Activated CD8-positive, alpha-beta memory T cell treated with anti-CD3 and anti-CD28 coated beads for 48 hours (primary cell): ENCODE measurements at regions not wholly inside any gene's neighbourhood (a gene's known extent, or its start where the extent isn't known, plus 50 kb on each side); places are given as distances from the start of the nearest gene placed in this dataset.

Source experiments
- DNase-seq, 3 experiments: peaks; one replicate each; pipeline ENCODE4 v3.0.0-alpha.2; 2020; ENCODE audit warnings: low read depth in 2 of 3, low spot score in 2 of 3

DNA sequence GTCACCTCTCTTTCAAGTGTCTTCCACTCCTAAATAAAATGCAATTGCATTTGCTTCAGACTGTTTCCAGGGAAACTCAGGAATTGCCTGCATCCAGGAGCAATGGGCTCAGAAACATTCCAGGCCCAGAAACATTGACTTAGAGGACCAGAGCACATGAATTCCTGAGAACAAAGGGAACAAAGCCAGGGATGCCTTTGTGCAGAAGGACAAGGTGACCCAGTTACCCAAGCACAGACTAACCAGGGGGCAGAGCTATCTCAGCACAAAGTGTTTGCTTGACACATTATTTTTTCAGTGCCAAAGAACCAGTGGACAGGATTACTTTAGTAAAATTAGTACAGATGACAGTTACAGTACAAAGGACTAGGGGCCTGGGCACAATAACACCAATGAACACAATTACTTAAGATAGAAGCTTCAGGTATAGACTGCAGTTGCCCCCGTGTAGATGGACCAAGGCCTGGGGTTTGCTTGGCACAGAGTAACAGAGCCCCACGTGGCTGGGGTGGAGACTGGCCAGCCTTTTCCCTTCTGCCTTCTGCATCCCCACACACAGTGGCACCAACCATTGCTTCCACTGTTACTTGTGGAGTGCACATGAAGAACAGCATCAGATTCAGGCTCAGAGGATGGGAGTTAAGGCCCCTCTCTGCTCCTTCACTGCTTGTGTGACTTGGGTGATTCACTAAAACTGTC, 500.8 kb downstream of the INSC start:
- DNase-seq, result no peak

DNA sequence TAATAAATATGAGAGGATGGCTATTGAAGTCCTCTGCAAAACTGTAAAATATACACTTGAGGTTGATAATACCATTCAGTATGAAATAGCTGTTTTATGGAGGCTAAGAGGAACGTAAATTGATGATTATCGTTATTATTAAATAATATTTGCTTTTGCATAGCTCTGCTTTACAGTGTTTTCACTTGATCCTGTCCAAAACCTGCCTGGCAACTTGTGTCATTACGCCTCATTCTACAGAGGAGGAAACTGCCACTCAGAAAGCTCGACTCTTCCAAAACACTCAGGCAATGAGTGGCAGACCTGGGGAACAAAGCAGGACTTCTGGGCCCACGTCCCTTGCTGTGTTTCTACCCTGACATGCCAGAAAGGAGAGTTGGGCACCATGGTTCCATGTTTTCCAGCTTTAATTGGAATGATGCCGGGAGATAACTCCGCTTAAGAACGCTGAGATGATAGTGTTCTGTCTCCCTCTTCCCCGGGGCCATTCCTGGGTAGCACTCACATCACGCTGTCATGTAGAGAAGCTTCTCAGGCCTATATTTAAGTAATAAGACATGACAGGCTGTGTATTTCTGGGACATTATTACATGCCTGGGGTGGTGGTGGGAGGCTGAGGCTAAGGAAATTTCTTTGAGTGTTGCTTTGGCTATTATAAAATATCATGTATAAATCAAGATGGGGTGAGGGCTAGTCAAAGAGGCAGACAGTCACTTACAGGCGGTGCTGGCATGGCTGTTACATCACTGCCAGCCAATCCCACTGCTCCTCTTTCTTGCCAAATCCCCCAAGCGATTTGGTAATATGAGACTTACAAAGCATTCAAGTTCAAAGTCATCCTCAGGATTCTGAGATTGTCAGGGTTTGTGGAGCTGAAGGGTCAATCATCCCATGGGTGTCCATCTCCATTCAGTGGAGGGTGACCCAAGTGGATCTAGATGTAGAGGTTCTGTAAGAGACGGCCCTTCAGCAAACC, 501.7 kb downstream of the INSC start:
- no peak for DNase-seq

DNA sequence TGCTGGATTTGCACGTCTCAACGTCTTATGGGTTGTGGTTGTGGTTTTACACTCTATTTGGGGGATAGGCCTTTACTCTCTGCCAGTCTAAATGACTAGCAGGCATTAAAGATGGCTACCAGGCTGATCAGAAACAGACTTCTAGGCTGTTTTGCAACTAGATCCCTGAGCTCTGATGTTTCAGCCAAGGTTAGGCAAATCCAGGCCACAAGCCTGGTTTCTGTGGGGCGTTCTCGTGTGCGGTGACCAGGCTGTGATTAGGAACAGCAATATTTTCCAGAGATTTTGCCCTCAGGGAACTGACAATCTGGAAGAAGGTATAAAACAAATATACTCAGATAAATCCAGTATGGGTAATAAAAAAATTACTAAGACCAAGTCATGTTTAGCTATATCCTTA, 502.4 kb downstream of the INSC start:
- no peak for DNase-seq

DNA sequence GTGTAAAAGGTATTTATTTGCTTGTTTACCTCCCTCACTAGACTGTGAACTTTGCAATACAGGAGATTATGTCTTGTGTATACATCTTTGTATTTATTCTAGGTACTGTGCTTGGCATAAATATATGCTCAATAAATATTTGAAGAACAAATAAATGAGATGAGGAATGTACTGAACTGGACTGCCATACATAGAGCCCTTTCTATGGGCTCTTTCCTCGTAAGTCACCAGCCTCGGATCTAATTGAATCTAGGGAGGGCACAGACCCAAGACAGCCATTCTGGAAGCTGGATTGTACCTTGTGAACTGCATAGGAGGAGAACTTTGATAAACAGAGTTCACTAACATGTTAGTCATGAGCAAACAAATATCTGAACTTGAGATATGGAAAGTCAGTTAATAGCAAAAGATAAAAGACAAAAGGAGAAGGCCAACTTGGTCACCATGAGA, 503.9 kb downstream of the INSC start:
- no peak for DNase-seq

DNA sequence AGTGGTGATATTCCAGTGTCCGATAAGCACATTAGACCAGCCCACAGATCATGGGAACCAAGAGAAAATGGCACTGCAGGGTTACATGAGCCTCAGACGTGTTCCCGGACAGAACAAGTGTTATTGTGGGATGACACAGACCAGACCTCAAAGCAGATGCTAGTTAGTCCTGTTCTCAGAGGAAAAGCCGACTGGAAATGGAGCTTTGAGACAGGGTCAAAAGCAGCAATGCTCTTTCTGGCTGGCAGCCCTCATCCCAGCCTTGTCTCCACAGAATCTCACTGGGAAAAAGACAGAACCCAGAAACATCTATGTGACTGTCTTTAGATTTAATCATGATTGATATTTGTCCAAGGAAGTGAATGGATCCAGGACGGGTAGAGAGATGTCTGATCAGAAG, 506.8 kb downstream of the INSC start:
- DNase-seq, result no peak

DNA sequence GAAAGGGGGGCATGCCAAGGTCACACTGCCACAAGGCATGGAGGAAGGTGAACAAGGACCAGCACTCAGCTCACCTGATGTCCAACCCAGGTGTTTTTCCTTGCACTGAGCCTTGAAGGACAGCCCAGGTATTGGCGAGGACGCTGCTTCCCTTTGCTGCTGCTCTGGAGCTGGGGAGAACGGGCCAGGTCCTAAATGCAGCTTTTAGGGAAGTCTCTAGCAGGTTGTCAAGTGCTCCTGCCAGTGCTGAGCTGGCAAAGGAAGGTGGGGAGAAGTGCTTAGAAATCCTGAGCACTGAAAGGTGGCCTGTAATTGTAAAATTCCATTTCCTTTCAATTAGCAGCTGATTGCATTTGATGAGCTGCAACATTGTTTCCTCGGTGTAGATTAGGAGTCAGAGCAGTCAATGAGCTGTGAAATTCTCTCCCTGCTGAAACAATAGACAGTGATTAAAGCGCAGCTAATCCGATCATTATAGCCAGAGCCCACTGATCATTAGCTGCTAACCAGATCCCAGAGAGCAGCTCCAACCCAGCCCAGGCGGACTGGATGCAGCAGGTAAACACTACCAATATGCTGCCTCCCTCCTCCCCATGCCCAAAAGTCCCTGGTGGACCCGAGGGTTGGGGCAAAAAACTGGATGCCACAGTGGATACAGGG, 507.6 kb downstream of the INSC start:
- no peak for DNase-seq

DNA sequence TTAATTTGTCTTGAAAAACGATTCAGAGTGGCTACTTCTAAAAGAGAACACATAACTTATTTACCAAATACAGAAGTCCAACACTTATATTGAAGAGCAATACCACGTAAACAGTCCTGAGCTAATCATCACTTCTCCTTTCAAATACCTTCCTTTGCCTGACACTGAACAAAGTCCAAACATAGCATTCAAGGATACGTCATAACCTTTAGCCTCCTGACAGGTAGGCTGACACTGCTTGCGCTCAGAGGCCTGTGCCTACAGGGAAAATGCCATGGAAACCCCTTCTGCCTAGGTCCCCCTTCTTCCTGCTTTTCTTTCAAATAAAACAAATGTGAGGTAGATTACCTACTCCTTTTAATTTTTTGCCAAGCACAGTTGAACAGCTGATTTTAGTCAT, 510.0 kb downstream of the INSC start:
- no peak for DNase-seq

DNA sequence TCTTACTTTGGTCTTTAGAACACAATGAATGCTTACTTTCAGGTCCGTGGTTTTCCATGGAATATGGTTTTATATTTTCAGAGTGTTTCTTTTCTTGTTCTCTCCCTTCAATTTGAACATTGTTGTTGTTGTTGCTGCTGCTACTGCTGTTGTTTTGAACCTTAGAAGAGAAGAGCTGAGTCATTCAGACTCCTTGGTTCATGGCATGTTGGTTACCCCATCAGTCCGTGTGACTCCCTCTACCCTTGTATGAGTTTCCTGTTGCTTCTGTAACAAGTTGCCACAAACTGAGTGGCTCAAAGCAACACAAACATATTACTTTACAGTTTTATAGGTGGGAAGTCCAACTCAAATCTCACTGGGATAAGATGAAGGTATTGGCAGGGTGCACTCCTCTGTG, 511.0 kb downstream of the INSC start:
- no peak for DNase-seq

DNA sequence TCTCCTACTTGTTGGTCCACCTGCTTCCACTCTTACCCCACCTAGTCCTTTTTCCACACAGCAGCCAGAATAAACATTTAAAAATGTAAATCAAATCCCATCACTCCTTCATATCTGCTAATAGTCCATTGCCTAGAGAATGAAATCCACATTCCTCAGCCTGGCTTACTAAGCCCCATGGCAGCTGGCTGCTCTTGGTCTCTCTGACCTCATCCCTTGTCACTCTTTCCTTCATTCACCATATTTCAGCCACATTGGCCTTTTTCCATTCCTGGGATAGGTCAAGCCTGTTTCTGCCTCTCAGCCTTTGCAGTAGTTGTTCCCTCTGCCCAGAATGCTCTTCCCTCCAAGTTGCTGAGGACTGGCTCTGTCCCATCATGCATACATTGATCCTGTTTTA, 512.8 kb downstream of the INSC start:
- DNase-seq, result no peak

DNA sequence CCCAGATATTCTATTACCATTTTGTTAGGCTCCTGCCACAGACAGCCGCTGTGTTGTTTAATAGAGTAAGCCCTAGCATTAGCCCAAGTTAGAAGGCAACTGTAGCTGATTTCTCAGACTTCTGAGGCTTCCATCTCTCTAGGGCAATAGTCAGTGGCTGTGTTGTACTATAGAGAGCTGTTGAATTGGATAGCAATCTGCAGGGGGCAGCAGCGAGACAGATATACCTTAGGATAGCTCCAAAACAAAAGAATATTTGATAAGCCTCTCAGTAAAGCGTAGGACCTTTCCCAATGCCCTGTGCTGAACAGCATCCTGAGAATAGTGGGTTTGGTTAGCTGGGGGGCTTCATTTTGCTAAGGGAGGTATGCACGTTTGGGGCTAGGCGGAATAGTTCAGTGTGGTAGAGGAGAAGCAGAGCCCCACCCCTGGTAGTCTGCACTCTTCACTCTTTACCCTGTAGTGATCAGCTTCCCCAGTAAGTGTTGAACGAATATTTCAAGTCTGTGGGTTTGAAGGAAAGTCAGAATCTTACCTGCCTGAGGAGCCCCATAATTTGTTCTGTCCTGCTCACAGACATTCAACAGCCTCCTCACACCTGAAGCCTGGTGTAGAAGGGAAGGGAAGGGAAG, 515.1 kb downstream of the INSC start:
- DNase-seq, result no peak

DNA sequence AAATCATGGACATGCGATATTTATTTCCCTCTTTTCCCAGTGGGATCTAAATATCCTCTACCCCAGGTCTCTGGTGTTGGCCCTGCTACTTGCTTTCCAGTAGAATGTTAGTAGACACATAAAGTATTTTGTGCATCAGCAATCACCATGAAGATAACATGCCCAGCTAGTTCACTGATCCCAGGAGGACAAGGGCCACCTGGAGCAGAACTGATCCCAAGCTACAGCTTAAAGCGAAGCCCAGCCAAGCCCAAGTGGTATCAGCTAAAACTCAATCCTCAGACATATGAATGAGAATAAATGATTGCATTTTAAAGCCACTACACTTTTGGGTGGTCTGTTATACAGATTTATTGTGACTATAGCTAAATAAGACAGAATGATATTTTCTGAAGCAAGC, 516.2 kb downstream of the INSC start:
- no peak for DNase-seq

DNA sequence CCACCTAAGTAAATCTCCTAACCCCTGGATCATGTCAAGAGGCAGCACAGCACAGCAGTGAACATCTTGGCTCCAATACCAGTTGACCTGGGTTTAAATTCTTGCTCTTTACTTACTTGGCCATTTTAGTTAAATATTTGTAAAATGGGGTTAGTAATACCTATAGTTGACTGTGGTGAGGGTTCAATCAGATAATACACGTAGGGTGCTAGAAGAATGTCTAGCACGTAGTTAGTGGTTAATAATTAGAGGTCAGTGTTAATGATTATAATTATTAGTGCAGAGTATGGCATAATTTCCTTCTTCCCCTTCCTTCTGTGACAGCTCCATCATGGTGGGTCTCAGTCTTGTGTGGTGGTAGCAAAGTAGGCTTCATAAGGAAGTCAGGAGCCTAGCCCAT, 520.8 kb downstream of the INSC start:
- no peak for DNase-seq

DNA sequence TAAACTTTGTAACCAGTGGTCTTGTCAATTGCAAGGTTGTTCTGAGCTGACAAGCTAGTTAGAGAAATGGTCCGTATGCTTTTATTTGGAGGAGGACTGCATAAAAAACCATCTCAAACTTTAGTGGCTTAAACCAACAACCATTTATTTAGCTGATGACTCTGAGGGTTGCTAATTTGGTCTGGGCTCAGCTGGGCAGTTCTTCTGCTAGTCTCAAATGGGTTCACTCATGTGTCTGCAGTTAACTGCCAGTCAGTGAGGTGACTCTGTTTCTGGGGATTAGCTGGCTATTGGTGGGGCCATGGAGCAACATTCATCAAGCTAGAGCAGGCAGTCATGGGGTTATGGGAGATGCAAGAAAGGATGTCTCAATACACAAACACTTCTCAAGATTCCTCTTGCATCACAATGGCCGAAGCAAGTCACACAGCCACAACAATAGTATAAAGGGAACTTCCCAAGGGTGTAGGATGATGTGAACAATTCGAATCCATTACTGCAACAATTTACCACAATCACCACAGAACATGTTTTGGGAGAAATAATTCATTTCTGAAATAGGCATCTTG, 521.9 kb downstream of the INSC start:
- no peak for DNase-seq

DNA sequence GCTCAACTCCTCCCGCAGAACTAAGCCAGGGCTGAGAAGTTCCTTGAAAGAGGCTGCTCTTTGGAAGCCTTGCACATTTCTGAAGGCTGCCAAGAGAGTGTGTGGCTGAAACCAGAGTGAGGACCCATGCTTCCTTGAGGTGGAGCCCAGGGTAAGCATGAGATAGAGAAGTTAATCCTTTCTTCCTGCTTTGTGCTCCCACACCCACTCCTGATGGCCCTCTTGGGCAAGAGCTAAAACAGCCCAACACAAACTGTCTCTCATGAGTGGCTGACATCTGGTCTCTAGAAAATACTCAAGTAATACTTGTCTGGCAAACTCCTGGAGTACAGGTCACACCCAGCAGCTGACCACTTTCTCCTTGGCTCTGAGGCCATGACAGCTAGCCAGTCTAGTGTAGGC, 523.7 kb downstream of the INSC start:
- DNase-seq, result no peak

DNA sequence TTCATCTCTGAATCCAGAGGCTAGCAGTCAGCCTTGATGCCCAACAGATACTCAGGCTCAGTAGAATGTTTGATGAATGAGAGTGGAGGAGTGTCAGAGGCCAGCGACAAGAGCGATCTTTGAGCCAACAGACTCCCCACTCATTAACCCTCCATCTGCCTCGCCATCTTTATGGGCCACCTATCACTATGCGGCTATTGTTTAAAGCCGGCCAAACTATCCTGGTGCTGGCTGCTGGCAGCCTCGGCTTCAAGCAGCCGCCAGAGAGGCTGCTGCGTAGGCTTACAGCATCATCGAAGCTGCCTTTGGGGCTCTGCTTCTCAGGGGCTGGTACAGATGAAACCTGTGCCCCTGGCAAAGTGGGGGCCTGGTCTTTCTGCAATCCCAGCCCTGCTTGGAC, 525.6 kb downstream of the INSC start:
- no peak for DNase-seq

DNA sequence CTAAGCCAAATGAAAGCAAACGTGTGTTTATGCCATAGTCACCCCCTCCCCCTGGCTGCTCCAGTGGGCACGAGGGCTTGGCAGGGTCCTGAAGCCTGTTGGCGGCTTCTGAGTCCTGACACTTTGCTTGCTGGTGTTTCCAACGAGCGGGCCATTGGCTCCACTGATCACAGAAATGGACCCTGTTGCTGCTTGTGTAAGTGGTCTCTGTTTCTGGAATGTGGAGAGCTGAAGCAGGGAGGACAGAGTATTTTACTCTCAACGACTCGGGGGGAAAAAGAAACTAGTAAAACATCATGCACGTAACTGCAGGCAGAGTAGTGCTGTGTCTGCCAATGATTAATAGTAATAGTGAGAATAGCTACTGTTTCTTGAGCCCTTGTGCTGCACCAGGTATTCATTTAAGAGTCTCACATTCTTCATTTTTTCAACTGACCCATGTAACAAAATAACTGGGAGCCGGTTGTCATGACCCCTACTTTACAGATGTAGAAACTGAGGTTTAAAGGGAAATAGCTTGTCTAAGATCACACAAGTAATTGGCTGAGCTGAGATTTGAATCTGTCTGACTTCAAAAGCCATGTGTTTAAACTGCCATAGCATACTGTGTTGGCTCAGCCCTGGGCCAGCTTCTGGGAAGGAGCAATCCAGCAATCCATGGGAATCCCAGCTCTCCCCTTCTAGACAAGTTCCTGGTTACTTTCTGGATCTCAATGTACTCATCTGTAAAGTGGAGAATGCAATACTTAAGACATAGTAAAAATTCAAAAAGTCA, 526.7 kb downstream of the INSC start:
- DNase-seq, result no peak

DNA sequence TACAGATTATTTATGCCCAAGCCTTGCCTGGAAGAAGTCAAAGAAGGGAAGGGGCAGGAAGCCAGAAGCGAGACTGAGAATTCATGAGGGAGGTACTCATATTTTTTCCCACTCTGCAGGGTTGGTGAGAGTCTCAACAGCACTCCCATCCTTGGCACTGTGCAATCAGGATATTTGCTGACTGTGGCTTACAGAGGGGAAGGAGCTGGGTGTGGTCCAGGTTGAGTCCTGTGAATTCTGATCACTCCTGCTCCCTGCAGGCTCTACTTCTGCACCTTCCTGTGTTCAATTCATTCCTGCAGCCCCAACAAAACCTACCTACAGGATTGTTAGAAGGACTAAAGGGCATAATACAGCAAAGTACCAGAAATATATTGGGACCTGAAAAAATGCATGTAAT, 530.5 kb downstream of the INSC start:
- DNase-seq, result no peak

DNA sequence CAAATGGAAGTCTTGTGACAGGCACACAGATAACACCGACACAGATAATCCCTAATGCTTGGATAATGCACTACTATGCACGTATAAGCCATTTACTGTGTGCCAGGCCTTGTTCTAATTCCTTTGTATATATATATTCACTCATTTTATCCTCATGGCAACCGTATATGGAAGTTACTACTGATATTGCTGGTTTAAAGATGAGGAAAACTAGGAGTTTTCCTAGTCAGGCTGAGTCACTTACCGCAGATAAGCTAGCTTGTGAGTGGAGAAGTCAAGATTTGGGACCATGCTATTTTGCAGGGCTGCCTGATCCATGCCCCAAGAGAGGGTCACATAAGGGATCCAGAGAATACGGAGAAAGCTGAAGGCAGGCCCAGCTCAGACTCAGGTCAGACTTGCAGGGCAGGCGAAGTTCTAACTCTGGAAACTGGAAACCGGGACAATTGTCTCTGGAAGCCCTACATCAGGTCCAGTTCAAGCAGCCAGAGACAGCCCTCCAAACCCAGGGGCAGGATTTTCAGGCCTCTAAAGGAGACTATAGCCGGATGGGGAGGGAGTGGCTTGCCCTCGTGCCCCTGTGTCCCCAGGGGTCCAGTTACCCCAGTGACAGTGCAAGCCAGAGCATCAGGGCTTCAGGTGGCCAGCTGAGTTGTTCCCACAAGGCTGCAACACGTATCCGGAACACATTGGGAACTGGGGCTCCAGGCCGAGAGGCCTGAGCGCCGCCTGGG, 534.8 kb downstream of the INSC start:
- DNase-seq, result no peak

DNA sequence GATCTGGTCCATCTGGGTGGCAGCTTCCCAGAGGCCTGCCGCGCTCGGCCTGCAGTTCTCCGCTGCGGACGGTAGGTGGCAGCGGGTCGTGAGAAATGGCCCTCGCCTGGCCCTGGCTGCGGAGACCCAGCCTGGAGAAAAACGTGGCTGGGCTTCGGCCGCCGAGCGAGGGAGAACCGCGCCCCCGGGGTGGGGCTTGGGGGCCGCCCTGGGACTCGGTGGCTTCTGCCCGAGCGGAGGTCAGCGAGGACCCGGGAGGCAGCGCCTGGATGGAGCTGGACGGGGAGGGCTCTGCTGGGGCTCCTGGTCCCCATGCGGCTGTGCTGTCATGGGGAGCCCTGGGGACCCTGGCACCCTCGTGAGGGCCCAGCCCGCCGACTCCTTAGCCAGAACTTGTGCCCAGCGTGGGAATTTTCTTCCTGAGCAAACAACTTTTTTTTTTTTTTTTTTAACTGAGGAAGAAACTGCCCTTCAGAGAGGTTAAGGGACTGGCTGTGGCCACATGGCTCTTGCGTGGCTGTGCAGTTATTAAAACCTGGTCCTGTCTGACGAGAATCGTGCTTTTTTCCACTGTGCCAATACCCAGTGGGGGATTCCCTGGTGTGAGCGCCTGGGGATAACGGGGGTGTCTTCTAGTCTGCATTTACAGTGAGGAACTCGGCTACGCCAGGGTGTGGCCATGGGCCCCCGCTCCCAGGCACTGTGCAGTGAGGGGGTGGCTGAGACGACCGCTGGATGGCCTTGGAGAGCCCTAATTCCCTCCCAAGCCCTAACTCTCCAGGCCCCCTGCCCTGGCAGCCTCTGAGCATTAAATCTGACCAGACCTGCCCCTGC, 535.6 kb downstream of the INSC start:
- DNase-seq, result peak; percentile 36 to 58 (median 53)
